Activated CD8-positive, alpha-beta memory T cell treated with anti-CD3 and anti-CD28 coated beads for 36 hours (primary cell): ENCODE measurements at regions not wholly inside any gene's neighbourhood (a gene's known extent, or its start where the extent isn't known, plus 50 kb on each side); places are given as distances from the start of the nearest gene placed in this dataset.

ENCODE experiments used
- CTCF ChIA-PET: fragments of 350-600 bp; sonication (Branson Sonifier 250); formaldehyde crosslinking; loops from one replicate; lab custom pipeline; 2021; ENCODE audit warnings: antibody characterized with exemption; lab: Charles Lee
- POLR2A ChIA-PET: fragments of 350-600 bp; sonication (Branson Sonifier 250); formaldehyde crosslinking; loops from one replicate; lab custom pipeline; 2021; ENCODE audit warnings: antibody characterized with exemption; lab: Charles Lee

DNA sequence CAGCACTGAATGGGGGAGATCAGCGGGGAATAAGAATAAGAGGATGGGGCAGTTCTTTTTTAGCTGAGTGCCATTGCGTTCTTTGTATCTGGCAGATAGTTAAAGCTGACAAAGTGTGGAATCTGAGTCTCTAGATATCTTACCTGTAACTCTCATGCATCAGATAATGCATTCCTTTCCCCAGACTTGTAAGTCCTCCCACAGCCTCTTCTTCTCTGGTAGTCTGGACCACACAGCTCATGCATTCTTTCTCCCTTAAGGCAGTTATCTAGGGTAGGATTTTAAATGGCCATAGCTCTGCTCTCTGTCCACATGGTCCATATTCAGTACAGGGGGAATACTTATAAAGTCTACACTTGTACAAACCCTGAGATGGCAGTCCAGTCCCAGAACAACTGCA is 54.0 kb upstream of the FGF10 start:
- CTCF ChIA-PET, result no interaction called here
- POLR2A ChIA-PET, result no interaction called here

- ChIA-PET CTCF (no interaction called here), POLR2A (no interaction called here)
These were observed 52.2 kb upstream of the FGF10 start for GRCh38 chr5:44441460-44441859.

DNA sequence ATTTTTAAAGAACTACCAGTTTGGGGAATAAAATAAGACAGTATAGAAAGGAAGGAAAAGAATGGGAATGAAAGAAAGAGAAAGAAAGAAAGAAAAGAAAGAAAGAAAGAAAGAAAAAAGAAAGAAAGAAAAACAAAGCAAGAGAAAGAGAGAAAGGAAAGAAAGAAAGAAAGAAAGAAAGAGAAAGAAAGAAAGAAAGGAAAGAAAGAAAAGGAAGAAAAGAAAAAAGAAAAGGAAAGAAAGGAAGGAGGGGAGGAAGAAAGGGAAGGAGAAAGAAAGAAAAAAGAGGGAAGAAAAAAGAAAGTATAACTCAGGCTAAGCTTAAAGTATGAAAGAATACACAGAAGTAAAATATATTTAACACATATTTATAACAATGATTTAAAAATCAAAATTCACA is 51.0 kb upstream of the FGF10 start:
- CTCF ChIA-PET, result no interaction called here
- POLR2A ChIA-PET, result no interaction called here
